ENCODE measurements at regions not wholly inside any gene's neighbourhood (a gene's known extent, or its start where the extent isn't known, plus 50 kb on each side); places are given as distances from the start of the nearest gene placed in this dataset.

GRCh38 chr6:74964871-74965441, 240.9 kb downstream of the COL12A1 start:
- intact Hi-C loops (cut with DNase I): no loop called here
- DNase-seq: no peak

- intact Hi-C loops (cut with DNase I): no loop called here
- DNase-seq: no peak
These were observed 249.1 kb downstream of the COL12A1 start for GRCh38 chr6:74956559-74957428.

DNA sequence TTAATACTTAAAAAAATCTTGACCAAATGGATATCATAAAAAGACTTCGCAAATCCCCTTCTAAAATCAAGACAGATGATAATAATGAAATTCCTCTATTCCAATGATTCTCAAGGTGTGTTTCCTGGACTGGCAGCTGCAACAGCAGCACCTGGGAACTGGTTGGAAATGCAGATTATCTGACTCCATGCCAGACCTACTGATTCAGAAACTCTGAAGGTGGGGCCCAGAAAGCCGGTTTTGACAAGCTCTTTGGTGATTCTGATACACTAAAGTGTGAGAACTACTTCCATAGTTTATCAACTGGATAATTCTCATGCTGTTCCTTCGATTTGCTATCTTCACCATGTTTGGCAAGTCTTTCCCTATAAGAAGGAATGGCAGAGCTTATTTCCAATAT, 252.1 kb downstream of the COL12A1 start:
- intact Hi-C loops (cut with DNase I): no loop called here
- DNase-seq: no peak

DNA sequence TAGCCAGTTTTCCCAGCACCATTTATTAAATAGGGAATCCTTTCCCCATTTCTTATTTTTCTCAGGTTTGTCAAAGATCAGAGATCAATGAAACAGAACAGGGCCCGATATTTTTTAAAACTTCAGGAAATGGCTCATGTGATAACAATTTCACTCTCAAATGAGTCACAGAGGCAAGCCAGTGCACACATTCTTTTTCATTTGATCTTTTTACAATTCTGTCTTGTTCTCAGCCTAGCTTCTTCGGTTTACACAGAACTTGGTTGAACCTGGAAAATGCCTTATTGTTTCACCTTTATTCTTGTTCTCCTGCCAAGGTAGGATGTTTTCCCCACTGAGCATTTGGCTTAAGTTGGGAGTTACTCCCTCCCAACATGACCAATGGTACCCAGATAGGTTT, 258.9 kb downstream of the COL12A1 start:
- intact Hi-C loops (cut with DNase I): no loop called here
- no peak for DNase-seq

DNA sequence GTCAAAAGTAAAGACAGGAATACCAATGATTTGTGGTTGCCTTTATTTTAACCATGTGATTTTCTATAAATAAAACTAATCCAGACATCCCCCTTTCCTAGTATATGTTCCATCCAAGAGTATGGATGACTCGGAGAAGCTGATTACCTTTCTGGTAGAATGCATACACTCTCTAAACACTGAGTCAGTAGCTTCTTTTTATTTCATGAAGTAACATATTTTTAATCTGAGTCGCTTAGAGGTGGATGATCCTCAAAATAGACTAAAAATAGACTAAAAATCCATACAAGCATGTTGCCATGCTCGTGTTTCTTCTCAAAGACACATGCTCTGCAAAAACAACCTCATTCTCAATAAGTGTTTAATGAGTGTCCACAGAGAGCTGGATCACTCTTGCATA, 263.7 kb downstream of the COL12A1 start:
- no peak for DNase-seq
- intact Hi-C loops (cut with DNase I): no loop called here

DNA sequence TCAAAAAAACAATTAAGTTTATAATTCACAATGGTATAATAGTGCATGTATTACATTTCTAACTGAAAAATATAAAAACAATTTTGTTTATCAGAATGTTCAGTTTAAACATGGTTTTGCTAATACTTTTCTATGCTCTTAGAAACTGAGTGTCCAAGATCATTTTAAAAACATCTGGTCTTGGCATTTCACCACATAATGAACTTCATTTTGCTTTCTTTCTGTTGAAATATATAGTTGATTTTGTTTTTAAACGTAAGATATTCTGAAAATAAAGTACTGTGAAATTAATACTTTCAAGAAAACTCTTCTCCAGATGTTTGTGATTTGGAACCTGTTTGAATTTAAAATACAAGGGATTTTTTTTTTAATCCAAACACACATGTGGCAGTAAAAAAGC, 264.4 kb downstream of the COL12A1 start:
- intact Hi-C loops (cut with DNase I): no loop called here
- DNase-seq: no peak

DNA sequence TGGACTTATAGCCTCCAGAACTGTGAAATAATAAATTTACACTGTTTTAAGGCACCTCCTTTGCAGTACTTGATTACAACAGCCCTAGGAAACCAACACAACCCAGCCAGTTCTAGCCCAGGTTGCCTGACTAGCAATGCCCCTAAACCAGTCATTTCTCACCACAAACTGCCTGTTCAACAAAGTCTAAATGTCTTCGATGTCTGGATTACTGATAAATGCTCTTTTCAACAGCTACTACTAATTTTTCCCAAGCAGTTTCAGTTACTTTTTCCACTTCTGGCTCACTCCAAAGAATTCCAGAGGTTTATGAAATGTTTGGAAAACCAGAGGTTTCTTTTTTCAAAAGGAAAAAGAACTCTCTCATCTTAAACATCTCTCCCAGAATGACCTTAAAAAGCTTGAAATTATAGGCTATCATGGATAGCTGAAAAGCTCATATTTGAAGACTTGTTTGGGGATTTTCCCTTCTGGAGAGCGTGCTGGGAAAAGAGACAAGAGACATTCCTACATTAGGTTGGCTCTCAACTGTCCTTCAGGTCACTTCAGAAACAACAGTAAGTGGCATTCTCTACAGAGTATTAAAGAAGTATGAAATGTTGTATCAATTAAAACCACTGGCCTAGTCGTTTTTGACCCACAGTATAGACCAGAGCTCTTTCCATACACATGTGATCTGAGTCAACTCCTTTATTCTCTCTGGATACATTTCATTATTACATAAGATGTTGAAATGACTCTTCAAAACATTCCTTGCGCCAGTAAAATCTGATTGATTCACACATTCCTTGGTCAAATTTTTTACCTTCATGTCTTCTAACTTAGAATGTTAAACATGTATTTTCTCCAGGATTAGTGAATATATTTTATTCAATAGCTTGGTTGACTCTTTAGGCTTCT, 265.9 kb downstream of the COL12A1 start:
- DNase-seq: no peak
- intact Hi-C loops (cut with DNase I): no loop called here

GRCh38 chr6:74939151-74939708, 266.6 kb downstream of the COL12A1 start:
- intact Hi-C loops (cut with DNase I): no loop called here

GRCh38 chr6:74937936-74938335, 267.9 kb downstream of the COL12A1 start:
- intact Hi-C loops (cut with DNase I): no loop called here

More at GRCh38 chr6:74939151-74939708, 266.6 kb downstream of the COL12A1 start:
- no peak for DNase-seq

DNA sequence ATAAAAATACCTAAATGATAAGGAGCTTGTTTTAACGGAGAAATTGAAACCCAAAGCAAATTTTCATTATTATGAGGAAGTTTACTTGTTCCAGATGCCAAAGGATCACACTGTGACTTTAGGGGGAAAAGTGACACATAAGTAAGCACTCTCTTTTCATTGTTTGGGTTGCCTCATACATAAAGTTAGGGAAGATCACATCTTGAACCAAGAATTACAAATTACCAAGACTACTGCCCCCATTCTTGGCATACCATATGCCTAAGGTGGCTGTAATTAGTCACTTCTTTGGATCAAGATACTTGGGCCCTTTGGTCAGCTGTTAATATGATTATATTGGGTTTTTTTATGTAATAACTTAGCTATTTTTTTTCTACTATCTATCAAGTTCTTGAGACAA, 269.0 kb downstream of the COL12A1 start:
- DNase-seq: no peak
- intact Hi-C loops (cut with DNase I): no loop called here

More at GRCh38 chr6:74937936-74938335, 267.9 kb downstream of the COL12A1 start:
- no peak for DNase-seq

- intact Hi-C loops (cut with DNase I): no loop called here
- no peak for DNase-seq
These were observed 273.5 kb downstream of the COL12A1 start for GRCh38 chr6:74932232-74932888.

DNA sequence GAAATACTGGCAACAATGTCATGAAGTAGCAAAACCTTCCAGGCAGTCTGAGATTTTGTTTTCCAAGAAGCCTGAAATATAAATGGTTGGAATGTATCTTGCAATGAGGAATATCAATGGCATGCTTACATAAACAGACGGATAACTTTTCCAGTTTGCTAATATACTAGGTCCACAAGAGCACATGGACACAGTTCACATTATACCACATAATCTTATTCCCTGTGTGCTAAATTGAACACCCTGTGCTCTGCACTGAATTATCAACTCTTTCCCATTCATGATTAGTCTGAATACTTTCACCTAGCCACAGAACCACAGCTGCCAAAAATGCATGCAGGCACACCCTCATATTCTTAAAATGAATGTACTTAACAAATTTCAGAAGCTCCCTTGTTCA, 274.3 kb downstream of the COL12A1 start:
- intact Hi-C loops (cut with DNase I): no loop called here
- no peak for DNase-seq

DNA sequence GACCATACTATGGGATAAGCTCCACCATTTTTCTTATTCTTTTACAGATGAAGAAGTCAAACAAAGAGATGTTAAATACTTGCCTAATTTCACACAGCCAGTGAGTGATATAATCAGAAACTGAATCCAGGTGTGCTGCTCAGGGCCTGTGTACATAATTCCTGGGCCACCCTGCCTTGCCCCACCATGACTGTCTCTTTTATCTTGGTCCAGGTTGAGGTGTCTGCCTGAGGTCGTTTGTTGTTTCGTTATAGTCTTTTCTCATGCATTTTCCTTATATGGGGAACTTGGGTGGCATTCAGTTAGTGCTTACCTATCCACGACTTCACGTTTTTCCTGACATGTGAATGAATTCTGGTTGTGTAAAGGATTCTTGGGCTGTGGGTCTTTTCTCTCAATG, 277.6 kb downstream of the COL12A1 start:
- intact Hi-C loops (cut with DNase I): no loop called here
- no peak for DNase-seq

DNA sequence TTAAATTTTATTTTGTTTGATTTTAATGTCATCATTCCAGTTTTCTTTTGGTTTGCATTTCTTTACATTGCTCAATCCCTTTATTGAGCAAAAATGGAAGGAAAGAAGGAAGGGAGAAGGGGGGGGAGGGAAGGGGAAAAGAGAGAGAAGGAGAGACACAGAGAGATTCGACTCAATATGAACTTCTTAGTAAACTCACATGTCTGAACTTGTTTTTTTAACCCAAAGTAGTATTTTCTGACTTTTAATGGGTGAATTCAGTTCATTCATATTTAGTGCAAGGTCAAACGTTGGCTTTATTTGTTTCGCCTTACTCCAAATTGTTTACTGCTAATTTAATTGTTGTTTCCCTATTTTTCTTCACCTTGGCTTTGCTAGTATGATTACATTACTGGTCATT, 278.6 kb downstream of the COL12A1 start:
- DNase-seq: no peak
- intact Hi-C loops (cut with DNase I): no loop called here

- intact Hi-C loops (cut with DNase I): no loop called here
- no peak for DNase-seq
These were observed 280.2 kb downstream of the COL12A1 start for GRCh38 chr6:74925683-74926082.

DNA sequence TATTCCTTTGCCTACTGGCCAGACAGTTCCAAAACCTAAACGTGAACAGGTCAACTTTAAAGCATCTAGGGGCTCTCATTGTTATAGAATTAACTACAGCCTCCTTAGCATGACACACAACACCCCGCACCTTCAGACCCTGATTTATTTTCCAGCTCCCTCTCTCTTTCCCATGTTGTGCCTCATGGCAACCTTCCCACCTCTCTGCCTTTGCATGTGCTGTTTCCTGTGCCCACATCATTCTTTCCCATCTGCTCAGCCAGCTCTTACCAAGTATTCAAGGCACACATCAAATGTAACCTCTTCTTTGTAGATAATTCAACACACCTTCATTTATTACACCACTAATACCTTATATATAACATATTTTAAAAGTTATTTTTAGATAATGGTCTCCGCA, 291.0 kb downstream of the COL12A1 start:
- no peak for DNase-seq
- intact Hi-C loops (cut with DNase I): no loop called here

DNA sequence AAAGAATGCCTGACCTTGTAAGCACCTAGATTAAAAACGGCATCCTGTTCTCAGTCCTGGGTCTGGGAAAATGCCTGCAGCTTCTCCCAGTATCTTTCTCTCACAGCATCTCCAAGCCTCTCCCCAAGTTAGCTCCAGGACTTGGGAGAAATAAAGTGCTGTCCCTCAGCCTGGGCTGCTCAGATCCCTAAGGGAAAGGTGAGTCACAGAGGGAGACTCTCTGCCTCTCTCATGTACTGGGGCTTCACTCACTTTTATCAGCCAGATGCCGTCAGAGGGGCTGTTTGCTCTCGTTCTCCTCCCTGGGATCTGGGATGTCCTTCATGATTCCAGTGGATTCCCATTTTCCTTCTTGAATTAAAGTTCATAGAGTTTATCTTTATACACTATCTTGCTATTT, 293.6 kb downstream of the COL12A1 start:
- DNase-seq: no peak
- intact Hi-C loops (cut with DNase I): no loop called here

DNA sequence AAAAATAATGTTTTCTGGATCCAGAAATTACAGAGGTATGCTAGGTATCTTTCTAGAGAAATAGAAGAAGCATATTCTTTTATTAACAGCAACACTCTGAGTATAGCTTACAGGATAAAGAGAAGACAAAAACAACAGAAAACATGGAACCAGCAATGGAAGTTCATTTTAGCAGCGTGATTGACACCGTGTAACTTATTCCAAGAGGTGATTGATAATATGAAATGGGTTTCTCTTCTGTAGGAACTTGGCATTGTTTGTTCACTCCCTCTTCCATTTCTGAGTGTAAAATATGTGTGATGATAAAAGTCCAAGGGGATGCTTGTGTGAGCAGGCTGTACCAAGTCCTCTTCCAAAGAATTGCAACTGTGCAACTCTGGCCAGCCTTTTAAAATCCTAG, 303.0 kb downstream of the COL12A1 start:
- intact Hi-C loops (cut with DNase I): no loop called here
- DNase-seq: no peak

DNA sequence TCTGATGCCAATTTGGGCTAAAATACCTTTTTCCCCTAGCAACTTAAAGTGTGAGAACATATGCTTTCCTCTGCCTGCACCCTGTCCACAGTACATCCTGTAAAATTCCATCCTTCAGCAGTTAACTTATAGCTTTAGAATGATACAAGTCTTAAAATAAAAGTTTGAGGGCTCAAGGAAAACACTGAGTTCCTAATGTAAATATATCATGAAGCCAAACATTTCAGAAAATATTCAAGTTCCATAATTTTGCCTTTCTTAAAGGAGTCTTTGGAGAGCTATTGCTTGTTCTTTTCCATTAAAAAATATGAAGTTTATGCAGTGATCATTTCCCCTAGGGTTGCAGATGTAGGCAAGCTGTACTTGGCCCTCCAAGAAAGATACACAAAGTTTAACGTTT, 303.8 kb downstream of the COL12A1 start:
- intact Hi-C loops (cut with DNase I): no loop called here
- DNase-seq: no peak

All from head of caudate nucleus (tissue), 42 donors.